C4-2B (cell line): ENCODE measurements at regions not wholly inside any gene's neighbourhood (a gene's known extent, or its start where the extent isn't known, plus 50 kb on each side); places are given as distances from the start of the nearest gene placed in this dataset.

Source experiments
- ZFX ChIP-seq: fragments of 450-650 bp; IDR thresholded peaks from 2 replicates; pipeline ENCODE4 v1.6.1; 2017
- TF ChIP-seq, protein P1 (sequence below): fragments of 450-650 bp; conservative IDR thresholded peaks from 2 replicates; pipeline ENCODE4 v1.5.1; 2017; ENCODE audit warnings: mild to moderate bottlenecking

DNA sequence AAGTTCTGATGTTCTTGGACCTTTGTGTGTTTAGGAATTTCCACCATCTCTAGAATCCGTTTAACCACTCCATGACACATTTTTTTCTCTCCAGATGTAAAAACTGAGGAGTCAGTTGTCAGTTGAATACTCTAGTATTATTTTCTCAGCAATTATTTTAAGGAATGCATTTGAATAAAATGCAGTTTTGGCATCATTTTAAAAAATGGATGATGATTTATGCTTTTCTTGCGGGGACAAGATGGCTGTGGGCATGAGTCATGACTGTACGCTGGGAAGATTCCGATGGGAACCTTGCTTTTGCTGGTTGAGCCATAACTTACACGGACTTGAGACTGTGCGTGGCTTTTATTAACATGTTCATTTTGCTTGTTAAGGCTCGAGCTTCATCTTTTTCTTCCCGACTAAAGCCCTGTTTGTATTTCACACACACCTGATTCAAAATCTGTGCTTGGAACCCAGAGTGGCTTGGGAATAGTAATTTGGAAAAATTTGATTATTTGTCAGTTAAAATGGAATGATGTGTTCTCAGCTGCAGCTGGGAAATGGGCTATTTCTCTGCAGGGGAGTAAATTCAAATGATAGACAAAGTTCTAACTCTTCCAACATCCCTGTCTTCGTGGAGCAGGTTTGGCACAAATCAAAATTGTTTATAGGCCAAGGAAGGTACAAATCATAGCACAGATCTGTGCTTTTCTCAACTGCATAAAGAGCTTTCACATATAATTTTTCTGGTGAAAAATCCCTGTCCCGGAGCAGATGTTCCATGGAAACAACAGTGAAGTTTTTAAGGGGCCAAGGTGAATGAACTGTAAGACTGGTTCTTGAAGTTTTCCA is 470.5 kb upstream of the JAG1 start:
- TF ChIP-seq, protein P1, sequence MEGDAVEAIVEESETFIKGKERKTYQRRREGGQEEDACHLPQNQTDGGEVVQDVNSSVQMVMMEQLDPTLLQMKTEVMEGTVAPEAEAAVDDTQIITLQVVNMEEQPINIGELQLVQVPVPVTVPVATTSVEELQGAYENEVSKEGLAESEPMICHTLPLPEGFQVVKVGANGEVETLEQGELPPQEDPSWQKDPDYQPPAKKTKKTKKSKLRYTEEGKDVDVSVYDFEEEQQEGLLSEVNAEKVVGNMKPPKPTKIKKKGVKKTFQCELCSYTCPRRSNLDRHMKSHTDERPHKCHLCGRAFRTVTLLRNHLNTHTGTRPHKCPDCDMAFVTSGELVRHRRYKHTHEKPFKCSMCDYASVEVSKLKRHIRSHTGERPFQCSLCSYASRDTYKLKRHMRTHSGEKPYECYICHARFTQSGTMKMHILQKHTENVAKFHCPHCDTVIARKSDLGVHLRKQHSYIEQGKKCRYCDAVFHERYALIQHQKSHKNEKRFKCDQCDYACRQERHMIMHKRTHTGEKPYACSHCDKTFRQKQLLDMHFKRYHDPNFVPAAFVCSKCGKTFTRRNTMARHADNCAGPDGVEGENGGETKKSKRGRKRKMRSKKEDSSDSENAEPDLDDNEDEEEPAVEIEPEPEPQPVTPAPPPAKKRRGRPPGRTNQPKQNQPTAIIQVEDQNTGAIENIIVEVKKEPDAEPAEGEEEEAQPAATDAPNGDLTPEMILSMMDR, result no peak
- no peak for TF ChIP-seq ZFX
